Body of pancreas (tissue), 4 donors: ENCODE measurements at regions not wholly inside any gene's neighbourhood (a gene's known extent, or its start where the extent isn't known, plus 50 kb on each side); places are given as distances from the start of the nearest gene placed in this dataset.

Experiments
- ATAC-seq: fragments of 150-250 bp; one replicate; pipeline ENCODE4 v1.9.1; 2016
- DNase-seq, 4 donors: peaks; one replicate each; pipeline ENCODE4 v3.0.0-alpha.2; 2019
- H3K27ac ChIP-seq, 4 donors: fragments of 200-600 bp; sonication (generic); 1 replicate in 3 of 4; 2 replicates in 1 of 4; pipeline versions ENCODE4 v1.5.1 to v1.6.1; 2016 to 2019; ENCODE audit warnings: mild to moderate bottlenecking in 1 of 4, mixed read lengths in 1 of 4, moderate library complexity in 1 of 4
- H3K27me3 ChIP-seq, 2 donors: fragments of 200-600 bp; sonication (generic); one replicate each; pipeline ENCODE4 v1.6.0; 2016; ENCODE audit warnings: mild to moderate bottlenecking in 1 of 2
- H3K36me3 ChIP-seq, 2 donors: fragments of 200-600 bp; sonication (generic); replicated peaks in 1 of 2; 2 replicates each; pipeline ENCODE4 v1.5.1; 2016; ENCODE audit warnings: low read depth in 2 of 2; ENCODE audit not compliant: insufficient read depth in 1 of 2
- H3K4me1 ChIP-seq: fragments of 200-600 bp; sonication (generic); one replicate; pipeline ENCODE4 v1.6.0; 2016
- H3K4me3 ChIP-seq, 2 donors: fragments of 200-600 bp; sonication (generic); 1 replicate in 1 of 2; 2 replicates in 1 of 2; pipeline ENCODE4 v1.5.1; 2016 to 2019
- H3K9me3 ChIP-seq, 3 donors: fragments of 200-600 bp; sonication (generic); 1 replicate in 2 of 3; 2 replicates in 1 of 3; pipeline ENCODE4 v1.5.1; 2016
- POLR2A ChIP-seq, 3 donors: fragments of 450-650 bp; IDR thresholded peaks; one replicate each; pipeline ENCODE4 v1.6.1; 2016; ENCODE audit warnings: antibody characterized with exemption in 3 of 3, mild to moderate bottlenecking in 2 of 3
- WGBS, 2 donors: methylation state at CpG; one replicate each; pipeline ENCODE4 v1.1.5; 2017; 5-methylcytosine and 5-hydroxymethylcytosine counted together
- intact Hi-C: fragments of 100-400 bp; cut with DNase I; formaldehyde crosslinking; loops from one replicate; pipeline ENCODE4 v1.15.1; 2023
- TF ChIP-seq, protein P1 (sequence below), 7 experiments: fragments of 450-650 bp in 4 of 7; fragments of 200-600 bp in 3 of 7; sonication (generic) in 3 of 7; IDR thresholded peaks; one replicate each; pipeline ENCODE4 v1.5.1; 2016 to 2019; ENCODE audit warnings: antibody characterized with exemption in 7 of 7

DNA sequence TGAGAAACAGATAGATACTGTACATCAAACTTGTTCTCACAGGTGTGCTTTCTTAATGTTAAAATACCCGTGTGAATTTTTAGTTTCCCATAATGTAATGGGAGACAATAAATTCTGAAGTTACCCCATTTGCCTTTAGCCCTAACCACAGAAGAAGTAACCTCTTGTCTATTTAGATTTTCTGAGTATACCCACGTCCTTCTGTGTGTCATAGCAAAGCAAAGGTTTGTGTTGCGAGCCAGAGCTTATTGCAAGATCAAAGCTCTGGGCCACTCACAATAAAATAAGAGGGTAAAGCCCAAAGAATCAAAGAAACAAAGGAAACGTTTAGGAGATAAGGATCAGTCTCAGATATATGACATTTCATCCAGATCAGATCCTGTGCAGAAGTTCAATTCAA lies 73.9 kb downstream of the BMP4 start:
- TF ChIP-seq, protein P1, sequence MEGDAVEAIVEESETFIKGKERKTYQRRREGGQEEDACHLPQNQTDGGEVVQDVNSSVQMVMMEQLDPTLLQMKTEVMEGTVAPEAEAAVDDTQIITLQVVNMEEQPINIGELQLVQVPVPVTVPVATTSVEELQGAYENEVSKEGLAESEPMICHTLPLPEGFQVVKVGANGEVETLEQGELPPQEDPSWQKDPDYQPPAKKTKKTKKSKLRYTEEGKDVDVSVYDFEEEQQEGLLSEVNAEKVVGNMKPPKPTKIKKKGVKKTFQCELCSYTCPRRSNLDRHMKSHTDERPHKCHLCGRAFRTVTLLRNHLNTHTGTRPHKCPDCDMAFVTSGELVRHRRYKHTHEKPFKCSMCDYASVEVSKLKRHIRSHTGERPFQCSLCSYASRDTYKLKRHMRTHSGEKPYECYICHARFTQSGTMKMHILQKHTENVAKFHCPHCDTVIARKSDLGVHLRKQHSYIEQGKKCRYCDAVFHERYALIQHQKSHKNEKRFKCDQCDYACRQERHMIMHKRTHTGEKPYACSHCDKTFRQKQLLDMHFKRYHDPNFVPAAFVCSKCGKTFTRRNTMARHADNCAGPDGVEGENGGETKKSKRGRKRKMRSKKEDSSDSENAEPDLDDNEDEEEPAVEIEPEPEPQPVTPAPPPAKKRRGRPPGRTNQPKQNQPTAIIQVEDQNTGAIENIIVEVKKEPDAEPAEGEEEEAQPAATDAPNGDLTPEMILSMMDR (IDR thresholded peaks at IDR 0.05) = no peak
- TF ChIP-seq POLR2A (IDR thresholded peaks at IDR 0.05) = no peak
- Histone ChIP-seq H3K4me3 (no peak overlapping the region), H3K4me1 (no peaks in the 10 kb centered on the region), H3K9me3 (no peaks in the 10 kb centered on the region), H3K27me3 (no peaks in the 10 kb centered on the region), H3K36me3 (no peaks in the 10 kb centered on the region), H3K27ac (no peak overlapping the region)
- intact Hi-C loops = no loop called here
- 52 to 55% methylated on average over 4 of the region's 4 CpGs for WGBS, 2 donors
- ATAC-seq (no peak), DNase-seq (no peak)

DNA sequence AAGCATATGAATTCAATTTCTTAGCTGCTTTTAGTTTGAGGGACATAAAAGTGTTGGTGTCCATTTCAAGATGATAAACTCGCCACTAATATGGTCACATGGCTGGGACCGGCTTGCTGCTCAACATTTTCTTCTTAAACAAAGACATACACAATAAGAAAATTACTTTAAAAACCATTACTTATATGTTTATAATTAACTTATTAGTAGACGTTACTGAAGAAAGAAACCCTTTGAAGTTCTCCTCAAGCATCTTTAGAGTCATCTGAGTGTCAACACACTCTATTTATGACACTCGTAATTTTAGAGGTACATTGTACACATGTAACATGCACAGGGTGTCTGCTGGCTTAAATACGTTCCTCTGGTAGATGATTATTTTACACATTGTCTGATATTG lies 74.7 kb downstream of the BMP4 start:
- H3K9me3 ChIP-seq = no peaks in the 10 kb centered on the region
- DNase-seq (no peak), ATAC-seq (no peak)
- WGBS, 2 donors = 40 to 44% methylated on average over 5 of the region's 5 CpGs
- no peaks in the 10 kb centered on the region for H3K4me1 ChIP-seq
- intact Hi-C loops = no loop called here
- no peaks in the 10 kb centered on the region for H3K36me3 ChIP-seq
- H3K27ac ChIP-seq = no peak overlapping the region
- no peaks in the 10 kb centered on the region for H3K27me3 ChIP-seq
- H3K4me3 ChIP-seq = no peak overlapping the region
- TF ChIP-seq POLR2A (IDR thresholded peaks at IDR 0.05) = no peak
- TF ChIP-seq, protein P1 (IDR thresholded peaks at IDR 0.05) = no peak

DNA sequence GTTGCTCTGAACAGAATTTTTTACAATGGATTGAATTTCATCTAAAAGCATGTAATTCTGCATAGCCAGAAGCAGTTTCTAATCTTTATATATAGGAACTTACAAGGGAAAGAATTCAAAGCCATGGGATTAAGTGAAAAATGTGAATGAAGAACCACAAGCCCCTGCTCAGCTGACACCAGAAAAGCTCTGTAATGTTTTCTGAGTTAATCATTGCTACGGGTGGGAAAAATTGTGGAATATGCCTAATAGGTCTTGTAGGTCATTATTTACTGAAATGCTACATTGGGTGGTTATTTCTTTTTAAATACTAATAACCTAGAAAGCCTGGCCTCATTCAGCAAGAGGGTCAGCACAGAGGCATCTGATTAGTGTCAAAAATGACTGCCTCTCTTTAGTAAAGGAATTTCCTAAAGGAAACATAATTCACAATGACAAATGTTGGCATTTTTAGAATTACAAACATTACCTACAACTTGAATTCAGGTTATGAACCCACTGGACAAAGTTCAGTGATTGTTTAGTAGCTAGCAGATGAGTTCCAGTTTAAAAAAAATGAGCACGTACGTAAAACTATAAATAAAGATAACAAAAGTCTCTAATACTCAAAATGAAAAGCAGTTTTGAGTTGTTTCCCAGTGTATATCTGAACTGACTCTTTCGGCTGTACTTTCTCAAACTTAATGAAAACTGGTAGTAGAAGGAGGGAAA lies 75.3 kb downstream of the BMP4 start:
- no peak overlapping the region for H3K4me3 ChIP-seq
- intact Hi-C loops = no loop called here
- DNase-seq (no peak), ATAC-seq (no peak)
- TF ChIP-seq POLR2A (IDR thresholded peaks at IDR 0.05) = no peak
- TF ChIP-seq, protein P1 (IDR thresholded peaks at IDR 0.05) = no peak
- no peaks in the 10 kb centered on the region for H3K4me1 ChIP-seq
- H3K27me3 ChIP-seq = no peaks in the 10 kb centered on the region
- WGBS, 2 donors = 13 to 18% methylated on average over 4 of the region's 4 CpGs
- no peaks in the 10 kb centered on the region for H3K36me3 ChIP-seq
- H3K9me3 ChIP-seq = no peaks in the 10 kb centered on the region
- peak overlapping the region in 1 of 4 donors; percentile 4 for H3K27ac ChIP-seq

DNA sequence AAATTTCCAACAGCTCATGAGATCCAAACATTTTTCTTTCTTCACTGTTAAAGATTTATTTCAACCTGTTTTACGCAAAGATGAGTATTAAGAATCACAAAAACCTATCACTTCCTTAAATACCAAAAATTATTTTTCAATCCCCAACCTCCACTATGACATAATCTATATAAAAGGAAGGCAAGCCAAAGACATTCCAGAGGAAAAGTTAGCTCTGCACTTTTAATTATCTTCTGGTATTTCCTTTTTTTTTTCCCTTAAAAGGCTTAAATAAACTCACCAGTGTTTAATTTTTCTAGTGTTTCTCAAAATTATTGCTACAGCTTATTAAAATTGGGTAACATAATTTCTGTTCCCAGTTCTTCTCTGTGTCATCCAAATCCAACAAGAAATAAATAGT lies 75.9 kb downstream of the BMP4 start:
- no peak for DNase-seq
- no peaks in the 10 kb centered on the region for H3K9me3 ChIP-seq
- peak overlapping the region in 1 of 4 donors; percentile 4 for H3K27ac ChIP-seq
- no peak for ATAC-seq
- WGBS, 2 donors = 60 to 68% methylated on average over 1 of the region's 1 CpG
- no peaks in the 10 kb centered on the region for H3K27me3 ChIP-seq
- intact Hi-C loops = no loop called here
- H3K4me1 ChIP-seq = no peaks in the 10 kb centered on the region
- no peak overlapping the region for H3K4me3 ChIP-seq
- TF ChIP-seq, protein P1 (IDR thresholded peaks at IDR 0.05) = no peak
- no peak for TF ChIP-seq POLR2A (IDR thresholded peaks at IDR 0.05)
- no peaks in the 10 kb centered on the region for H3K36me3 ChIP-seq

DNA sequence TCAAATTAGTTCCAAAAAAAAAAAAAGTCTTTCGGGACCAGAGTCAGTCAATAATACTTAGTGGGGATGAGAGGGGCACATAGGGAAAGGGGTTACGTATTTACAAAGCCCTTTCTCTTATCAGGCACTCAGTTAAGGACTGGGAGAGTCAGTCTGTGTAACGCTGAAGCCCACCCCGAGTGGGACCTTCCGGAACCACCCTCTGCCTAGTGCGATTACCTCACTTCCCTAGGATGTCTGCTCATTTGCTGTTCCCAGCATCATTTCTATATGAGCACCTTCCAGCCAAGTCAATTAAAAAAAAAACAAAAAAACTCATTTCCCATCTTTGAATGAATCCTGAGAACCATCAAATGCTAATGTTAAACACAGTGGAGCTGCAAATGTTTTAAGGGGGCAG lies 76.9 kb downstream of the BMP4 start:
- Histone ChIP-seq H3K27ac (no peak overlapping the region), H3K4me1 (no peaks in the 10 kb centered on the region), H3K27me3 (no peaks in the 10 kb centered on the region), H3K36me3 (no peaks in the 10 kb centered on the region), H3K9me3 (no peaks in the 10 kb centered on the region), H3K4me3 (no peak overlapping the region)
- no peak for DNase-seq
- TF ChIP-seq POLR2A (IDR thresholded peaks at IDR 0.05) = no peak
- TF ChIP-seq, protein P1 (IDR thresholded peaks at IDR 0.05) = no peak
- intact Hi-C loops = no loop called here
- 61 to 66% methylated on average over 6 of the region's 6 CpGs for WGBS, 2 donors
- ATAC-seq = no peak
